GM06990 (cell line): ENCODE measurements at regions not wholly inside any gene's neighbourhood (a gene's known extent, or its start where the extent isn't known, plus 50 kb on each side); places are given as distances from the start of the nearest gene placed in this dataset.

Source experiments
- DNase-seq: peaks from one replicate; pipeline ENCODE4 v3.0.0-alpha.2; 2011; ENCODE audit not compliant: insufficient read length; ENCODE audit errors: extremely low read depth
- H3K27me3 ChIP-seq: replicated peaks from 2 replicates; pipeline ENCODE4 v1.6.0; 2011; ENCODE audit warnings: low read length; ENCODE audit not compliant: control insufficient read depth, insufficient read depth
- H3K36me3 ChIP-seq: 2 replicates; pipeline ENCODE4 v1.5.1; 2011; ENCODE audit warnings: low read length; ENCODE audit not compliant: control insufficient read depth, insufficient read depth
- H3K4me3 ChIP-seq: replicated peaks from 2 replicates; pipeline ENCODE4 v1.5.1; 2011; ENCODE audit warnings: low read depth, mild to moderate bottlenecking, control low read depth, low read length
- CTCF ChIP-seq: IDR thresholded peaks from 2 replicates; pipeline ENCODE4 v1.5.1; 2011; ENCODE audit warnings: low read length, control low read depth, mild to moderate bottlenecking, inconsistent platforms; ENCODE audit not compliant: insufficient read depth, poor library complexity, severe bottlenecking

DNA sequence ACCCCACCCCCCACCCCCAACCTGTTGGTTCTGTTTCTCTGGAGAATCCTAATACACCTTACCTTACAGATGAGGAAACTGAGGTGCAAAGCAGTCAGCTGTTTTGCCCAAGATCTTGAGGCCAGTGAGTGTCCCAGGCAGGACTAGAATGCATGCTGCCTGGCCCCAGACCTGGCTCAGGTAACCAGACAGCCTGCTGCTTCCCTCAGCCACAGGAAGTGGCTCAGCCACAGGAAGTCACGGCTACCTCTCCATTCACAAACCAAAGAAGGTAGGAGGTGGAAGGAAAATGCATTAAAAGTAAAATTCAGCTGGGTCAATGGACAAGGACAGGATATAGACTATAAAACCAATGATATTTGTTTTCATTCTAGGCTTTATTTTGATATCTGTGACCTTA, 517.6 kb downstream of the CD83 start:
- H3K4me3 ChIP-seq, result no peak overlapping the region
- no peaks in the 10 kb centered on the region for H3K36me3 ChIP-seq
- no peak for TF ChIP-seq CTCF
- no peaks in the 10 kb centered on the region for H3K27me3 ChIP-seq
- DNase-seq, result no peak

DNA sequence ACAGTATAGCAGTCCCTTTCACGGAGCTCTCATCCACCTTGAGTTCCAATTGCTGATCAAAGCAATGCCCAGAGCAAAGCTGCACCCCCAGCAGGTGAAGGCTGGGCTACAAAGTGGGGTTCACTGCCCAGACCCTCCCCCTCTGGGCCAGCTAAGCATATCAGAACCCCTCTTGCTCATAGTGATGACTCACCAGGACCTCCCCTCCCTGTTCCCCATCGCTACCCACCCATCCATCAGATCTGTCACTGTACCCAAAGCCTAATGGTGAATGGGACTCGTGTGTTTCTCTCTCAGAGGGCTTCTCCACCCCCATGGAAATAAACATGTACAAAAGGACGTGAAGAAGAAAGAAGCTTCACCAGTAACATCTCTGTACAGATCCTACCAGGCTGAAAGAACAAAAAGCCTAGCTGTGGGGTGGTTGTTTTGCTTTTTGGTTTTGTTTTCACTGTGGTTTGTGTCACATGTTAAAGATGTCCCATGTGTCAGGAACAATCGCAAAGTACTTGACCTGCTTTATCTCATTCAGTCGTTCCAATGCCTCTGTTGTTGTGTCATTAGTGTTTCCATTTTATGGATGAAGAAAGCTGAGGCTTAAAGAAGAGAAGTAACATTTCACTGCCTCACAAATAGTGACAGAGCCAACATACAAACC, 518.5 kb downstream of the CD83 start:
- no peak overlapping the region for H3K4me3 ChIP-seq
- no peak for TF ChIP-seq CTCF
- H3K27me3 ChIP-seq, result no peaks in the 10 kb centered on the region
- no peaks in the 10 kb centered on the region for H3K36me3 ChIP-seq
- DNase-seq, result peak; percentile 15

DNA sequence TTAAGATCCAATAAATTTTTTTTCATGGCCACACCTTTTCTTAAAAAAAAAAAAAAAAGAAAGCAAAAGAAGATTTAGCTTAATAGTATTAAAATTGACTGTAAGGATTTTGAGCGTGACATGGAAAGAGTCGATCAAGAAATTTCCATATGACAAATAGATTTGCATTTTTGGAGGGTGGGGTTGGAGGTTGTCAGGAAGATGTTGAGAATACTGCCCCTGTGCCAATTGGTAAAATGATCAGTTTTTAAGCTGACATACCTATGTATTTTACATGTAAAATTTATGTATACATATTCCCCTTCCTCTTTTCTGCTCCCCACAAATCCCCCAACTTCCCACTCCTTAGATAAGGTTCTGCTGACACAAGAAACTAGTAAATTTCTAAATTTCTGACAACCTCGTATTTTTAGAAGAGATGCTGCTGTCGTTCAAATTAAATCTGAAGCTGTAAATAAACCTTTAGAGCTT, 520.9 kb downstream of the CD83 start:
- no peak for DNase-seq
- H3K4me3 ChIP-seq, result no peak overlapping the region
- no peaks in the 10 kb centered on the region for H3K36me3 ChIP-seq
- TF ChIP-seq CTCF, result no peak
- H3K27me3 ChIP-seq, result no peaks in the 10 kb centered on the region

DNA sequence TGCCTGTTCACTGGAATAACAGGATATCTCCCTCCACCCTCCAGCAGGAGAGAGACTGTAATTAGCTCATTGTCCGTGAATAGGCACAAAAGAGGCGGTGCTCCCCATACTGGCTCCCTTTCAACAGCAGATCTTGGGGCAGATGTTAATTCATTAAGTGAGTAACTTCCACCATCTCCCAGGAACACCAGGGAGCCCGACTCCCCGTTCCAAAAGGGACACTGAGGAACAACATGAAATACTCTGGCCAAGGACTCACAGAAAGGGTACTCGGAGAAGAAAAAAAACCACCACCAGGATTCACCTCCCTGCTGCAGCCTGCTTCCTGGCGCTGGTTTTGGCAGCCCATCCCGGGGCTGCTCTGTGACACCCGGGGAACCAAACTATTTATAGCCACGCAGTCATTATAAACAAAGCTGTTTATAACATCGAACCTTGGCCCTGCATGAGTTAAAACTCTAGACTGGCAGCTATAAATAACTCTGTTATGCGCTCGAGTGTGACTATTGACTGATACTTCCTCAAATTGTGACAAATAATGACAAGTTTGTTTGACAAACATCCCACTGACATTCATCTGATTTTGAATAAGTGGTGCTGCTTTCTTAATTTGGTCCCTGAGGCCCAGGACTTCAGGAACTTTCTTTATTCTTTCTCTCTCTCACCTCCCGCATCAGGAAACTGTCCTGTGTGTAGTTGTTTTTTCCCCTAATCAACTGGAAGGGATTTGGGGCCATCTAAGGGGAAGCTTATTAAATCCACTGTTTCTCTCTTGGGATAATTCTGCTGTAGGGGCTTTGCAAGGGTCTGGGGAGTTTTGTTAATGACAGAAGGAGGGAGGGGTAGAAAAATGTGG, 521.6 kb downstream of the CD83 start:
- peak; percentile 37 for DNase-seq
- Histone ChIP-seq H3K36me3 (no peaks in the 10 kb centered on the region), H3K4me3 (no peak overlapping the region), H3K27me3 (no peaks in the 10 kb centered on the region)
- no peak for TF ChIP-seq CTCF

DNA sequence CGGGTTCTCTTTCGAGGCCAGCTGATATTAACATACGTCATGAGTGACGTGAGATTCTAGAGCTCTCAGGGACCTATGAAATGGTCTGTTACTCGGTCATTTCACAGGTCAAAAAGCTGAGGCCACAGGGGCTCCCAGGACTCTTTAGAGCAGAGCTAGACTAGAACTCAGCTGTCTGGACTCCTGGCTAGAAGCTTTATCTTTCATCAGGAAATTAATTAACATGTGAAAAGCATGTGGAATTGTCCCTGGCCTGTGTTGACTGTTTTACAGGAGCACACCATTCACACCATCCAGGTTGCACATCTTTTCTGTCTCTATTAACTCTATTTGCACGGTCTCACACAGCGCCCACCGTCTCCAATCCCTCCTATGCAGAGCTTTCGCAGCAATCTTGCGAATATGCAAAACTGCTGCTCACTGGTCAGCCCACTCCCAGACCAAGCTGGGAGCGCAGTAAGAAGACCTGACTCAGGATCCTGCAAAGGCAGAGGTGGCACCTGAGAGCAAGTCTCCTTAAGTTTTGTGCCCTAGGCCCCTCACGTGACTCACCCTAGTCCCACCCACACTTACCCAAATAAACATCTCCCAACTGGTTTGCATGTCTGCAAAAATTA, 522.5 kb downstream of the CD83 start:
- no peak for DNase-seq
- TF ChIP-seq CTCF, result no peak
- no peaks in the 10 kb centered on the region for H3K36me3 ChIP-seq
- H3K4me3 ChIP-seq, result no peak overlapping the region
- H3K27me3 ChIP-seq, result no peaks in the 10 kb centered on the region
